GM10266 (cell line): ENCODE measurements at regions not wholly inside any gene's neighbourhood (a gene's known extent, or its start where the extent isn't known, plus 50 kb on each side); places are given as distances from the start of the nearest gene placed in this dataset.

Experiments
- DNase-seq: peaks from one replicate; pipeline ENCODE4 v3.0.0; 2012; ENCODE audit errors: extremely low spot score
- TF ChIP-seq, protein P1 (sequence below): IDR thresholded peaks from 2 replicates; pipeline ENCODE4 v1.5.1; 2012; ENCODE audit warnings: mild to moderate bottlenecking, low read depth; ENCODE audit not compliant: control insufficient read depth, insufficient read depth; ENCODE audit errors: missing control alignments

DNA sequence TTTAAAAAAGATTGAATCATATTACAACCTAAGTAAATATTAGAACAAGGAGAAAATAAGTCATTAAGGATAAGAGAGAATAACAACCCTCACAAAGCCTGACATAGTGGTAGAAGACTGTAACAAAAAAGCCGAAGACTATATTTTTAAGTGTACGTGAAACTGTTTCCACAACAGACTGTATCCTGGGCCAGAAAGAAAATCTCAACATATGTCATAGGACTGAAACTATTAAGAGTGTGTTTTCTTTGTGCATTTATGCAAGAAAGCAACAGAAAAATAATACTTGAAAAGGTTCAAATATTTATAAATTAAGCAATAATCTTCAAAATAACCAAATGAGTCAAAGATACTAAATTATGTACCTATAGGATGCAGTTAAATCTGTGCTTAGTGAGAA lies 309.8 kb downstream of the CASP12 start:
- no peak for DNase-seq
- TF ChIP-seq, protein P1, sequence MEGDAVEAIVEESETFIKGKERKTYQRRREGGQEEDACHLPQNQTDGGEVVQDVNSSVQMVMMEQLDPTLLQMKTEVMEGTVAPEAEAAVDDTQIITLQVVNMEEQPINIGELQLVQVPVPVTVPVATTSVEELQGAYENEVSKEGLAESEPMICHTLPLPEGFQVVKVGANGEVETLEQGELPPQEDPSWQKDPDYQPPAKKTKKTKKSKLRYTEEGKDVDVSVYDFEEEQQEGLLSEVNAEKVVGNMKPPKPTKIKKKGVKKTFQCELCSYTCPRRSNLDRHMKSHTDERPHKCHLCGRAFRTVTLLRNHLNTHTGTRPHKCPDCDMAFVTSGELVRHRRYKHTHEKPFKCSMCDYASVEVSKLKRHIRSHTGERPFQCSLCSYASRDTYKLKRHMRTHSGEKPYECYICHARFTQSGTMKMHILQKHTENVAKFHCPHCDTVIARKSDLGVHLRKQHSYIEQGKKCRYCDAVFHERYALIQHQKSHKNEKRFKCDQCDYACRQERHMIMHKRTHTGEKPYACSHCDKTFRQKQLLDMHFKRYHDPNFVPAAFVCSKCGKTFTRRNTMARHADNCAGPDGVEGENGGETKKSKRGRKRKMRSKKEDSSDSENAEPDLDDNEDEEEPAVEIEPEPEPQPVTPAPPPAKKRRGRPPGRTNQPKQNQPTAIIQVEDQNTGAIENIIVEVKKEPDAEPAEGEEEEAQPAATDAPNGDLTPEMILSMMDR: no peak

DNA sequence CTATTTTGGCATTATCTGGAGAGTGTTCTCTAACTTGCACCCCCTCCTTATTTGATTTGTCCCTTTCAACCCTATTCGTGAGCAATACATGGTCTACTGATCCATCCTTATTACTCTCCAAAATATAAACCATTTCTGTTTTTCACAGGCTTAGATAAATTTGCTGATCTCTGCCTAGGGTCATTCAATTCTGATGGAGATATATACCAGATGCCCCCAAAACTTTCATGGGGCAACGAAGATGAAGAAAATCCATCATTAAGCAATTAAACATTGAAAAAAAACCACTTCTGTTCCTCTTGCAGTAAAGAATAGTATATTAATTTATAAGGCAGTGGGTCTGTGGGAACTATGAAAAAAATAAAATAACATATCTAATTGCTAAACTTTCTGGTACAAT lies 313.4 kb downstream of the CASP12 start:
- DNase-seq: no peak
- TF ChIP-seq, protein P1: no peak

DNA sequence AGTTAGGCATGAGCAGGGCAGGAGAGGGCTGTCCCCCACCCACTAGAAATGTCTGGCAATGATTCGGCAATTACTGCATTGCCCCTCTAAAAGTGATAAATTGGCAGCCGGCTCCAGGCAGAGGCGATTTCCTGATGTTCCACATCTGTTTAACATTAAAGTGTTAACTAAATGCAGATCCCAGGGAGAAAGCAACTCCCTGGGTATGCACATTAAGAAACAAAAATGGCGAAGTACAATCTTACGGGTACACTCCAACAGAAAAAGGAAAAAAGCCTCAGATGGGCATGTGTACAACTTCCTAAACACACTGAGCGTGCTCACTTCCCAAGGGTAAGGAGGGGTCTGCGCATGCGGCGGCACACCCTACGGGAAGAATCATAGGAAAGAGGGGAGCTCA lies 314.4 kb downstream of the CASP12 start:
- TF ChIP-seq, protein P1: no peak
- DNase-seq: no peak

DNA sequence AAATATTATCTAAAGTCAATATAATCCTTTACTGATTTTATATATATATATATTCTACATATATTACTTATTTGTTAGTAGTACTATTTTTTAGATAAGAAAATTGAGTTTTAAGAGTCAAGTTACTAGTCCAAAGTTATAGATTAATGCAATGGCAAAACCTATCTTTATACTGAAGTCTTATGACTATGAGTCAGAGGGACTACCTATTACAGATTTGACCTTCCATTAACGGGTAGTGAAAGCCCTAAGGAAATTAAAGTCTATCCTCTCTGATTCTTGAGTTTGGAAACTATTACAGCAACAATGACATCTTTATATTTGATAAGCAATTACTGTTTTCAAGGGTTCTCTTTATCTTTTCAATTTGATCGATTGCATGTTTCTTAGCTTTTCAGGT lies 315.8 kb downstream of the CASP12 start:
- DNase-seq: no peak
- TF ChIP-seq, protein P1: no peak

DNA sequence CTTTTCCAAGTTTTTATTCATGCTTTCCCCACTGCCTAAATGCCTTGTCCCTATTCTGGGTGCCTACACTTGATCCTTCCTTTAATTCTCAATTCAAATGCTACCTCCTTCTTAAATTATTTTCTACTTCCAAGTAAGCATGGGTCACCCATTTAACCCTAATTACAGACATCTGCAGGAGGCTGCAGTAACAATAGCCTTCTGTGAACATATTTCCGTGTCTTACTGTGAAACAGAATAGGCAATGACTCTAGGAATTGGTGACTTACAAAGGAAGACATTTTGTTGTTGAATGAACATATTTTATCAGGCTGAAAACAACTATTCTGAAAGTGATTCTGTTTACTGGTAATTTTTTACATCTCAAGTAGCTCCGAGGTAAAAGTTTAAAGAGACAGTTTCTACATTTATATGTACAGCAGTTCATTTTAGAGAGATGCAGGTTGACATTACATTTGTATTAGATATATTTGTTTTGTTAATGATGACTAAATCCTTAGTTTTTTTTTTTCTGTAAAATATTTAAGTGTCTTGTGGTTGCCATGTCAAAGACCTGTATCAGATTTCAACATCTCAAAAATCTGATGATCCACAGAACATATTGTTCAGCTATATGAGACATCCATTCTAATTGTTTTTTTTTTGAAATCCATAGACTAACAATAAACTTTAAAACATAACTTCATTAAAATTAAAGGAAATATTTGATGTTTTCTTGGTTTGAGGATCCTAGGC lies 316.8 kb downstream of the CASP12 start:
- TF ChIP-seq, protein P1: no peak
- DNase-seq: no peak

DNA sequence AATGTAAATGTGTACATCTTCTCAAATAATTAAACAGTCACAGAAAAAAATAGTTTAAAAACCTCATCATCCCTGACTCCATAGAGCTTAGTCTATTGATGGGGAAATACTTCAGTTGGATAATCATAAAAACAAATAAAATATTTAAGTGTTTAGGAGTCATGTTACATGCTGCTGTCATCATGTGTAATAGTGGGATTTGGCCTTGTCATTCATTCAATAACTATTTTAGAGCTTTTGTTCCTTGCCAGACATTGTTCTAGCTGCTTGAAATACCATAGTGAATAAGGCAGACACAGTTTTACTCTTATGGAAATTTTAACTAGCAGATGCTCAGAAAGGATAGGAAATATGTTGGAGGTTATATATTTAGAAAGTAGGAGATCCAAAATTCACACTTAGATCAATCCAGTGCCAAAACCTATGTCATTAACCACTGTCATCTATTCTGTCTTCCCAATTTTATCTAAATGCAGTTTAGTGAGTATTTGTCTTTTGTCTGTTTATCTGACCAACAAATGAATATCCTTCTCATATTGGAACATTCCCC lies 324.7 kb downstream of the CASP12 start:
- no peak for DNase-seq

DNA sequence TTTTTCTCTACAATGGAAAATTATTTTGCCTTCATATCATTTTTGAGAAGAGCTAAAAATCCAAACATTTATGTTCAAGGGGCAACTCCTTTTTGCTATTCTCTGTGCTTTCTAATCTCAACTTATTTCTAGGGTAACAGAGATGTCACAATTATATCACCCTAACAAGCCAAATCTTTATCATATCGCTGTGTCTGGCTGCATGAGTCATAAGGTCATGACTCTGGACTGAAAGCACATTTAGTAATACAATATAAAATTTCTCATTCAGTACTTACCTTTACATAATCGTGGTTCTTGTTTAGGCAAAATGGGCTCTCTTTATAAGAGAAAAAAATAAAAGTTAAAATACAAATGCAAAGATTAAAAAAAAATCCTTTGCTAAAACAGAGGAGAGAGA lies 326.0 kb downstream of the CASP12 start:
- DNase-seq: no peak

More for the DNA sequence above, 324.7 kb downstream of the CASP12 start:
- TF ChIP-seq, protein P1: no peak

More for the DNA sequence above, 326.0 kb downstream of the CASP12 start:
- TF ChIP-seq, protein P1: no peak
